HL-60 (cell line): ENCODE measurements at regions not wholly inside any gene's neighbourhood (a gene's known extent, or its start where the extent isn't known, plus 50 kb on each side); places are given as distances from the start of the nearest gene placed in this dataset.

Source experiments
- DNase-seq, 2 experiments: peaks; one replicate each; pipeline ENCODE4 v3.0.0-alpha.2; 2010 to 2020; ENCODE audit warnings: low read depth in 1 of 2, low spot score in 1 of 2
- H3K27ac ChIP-seq: fragments of 250-450 bp; sonication (Bioruptor Pico); replicated peaks from 2 replicates; pipeline ENCODE4 v1.5.1; 2020; ENCODE audit warnings: mild to moderate bottlenecking, moderate library complexity
- H3K27me3 ChIP-seq: fragments of 250-450 bp; sonication (Bioruptor Pico); 2 replicates; pipeline ENCODE4 v1.5.1; 2021; ENCODE audit warnings: mild to moderate bottlenecking, moderate library complexity; ENCODE audit not compliant: insufficient read depth, poor library complexity, severe bottlenecking
- H3K4me3 ChIP-seq: replicated peaks from 2 replicates; pipeline ENCODE4 v1.5.1; 2011; ENCODE audit warnings: mild to moderate bottlenecking, control low read depth, low read length; ENCODE audit not compliant: insufficient read depth
- GABPA ChIP-seq: IDR thresholded peaks from 2 replicates; pipeline ENCODE4 v1.6.1; 2012; ENCODE audit warnings: low read depth
- POLR2AphosphoS5 ChIP-seq: IDR thresholded peaks from 2 replicates; pipeline ENCODE4 v1.6.1; 2012; ENCODE audit warnings: low read depth
- SPI1 ChIP-seq: IDR thresholded peaks from 2 replicates; pipeline ENCODE4 v1.6.1; 2012; ENCODE audit warnings: low read depth, mild to moderate bottlenecking, borderline replicate concordance
- TF ChIP-seq, protein P1 (sequence below): IDR thresholded peaks from one replicate; pipeline ENCODE4 v1.5.1; 2011; ENCODE audit warnings: low read length, control low read depth, inconsistent platforms; ENCODE audit not compliant: insufficient read depth
- TF ChIP-seq, protein P2 (sequence below): IDR thresholded peaks from 2 replicates; pipeline ENCODE4 v1.6.1; 2012; ENCODE audit warnings: low read depth; ENCODE audit not compliant: insufficient replicate concordance

DNA sequence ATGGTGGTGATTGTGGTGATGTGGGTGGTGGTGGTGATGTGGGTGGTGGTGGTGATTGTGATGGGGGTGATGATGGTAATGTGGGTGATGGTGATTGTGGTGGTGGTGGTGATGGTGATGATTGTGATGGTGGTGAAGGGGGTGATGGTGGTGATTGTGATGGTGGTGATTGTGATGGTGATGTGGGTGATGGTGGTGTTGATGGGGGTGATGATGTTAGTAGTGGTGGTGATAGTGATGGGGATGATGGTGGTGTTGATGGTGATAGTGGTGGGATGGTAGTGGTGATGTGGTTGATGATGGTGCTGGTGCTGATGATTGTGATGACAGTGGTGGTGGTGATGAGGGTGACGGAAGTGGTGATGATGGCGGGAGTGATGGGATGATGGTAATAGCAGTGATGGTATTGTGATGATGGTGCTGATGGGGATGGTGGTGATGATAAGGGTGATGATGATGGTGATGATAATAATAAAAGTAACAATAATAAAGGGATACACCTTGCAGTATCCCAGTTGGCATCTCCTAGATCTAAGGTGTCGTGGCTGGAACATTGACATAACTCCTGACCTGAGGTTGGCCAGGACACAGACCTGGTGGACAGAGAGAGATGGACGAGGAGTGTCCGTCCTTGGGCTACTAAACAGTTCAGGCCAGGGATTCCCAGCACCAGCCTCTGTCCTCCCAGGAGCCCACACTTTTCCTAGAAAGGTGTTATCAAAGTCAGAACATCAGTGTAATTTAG lies 344.5 kb downstream of the SEC14L1 start:
- no peak for DNase-seq
- no peak for TF ChIP-seq SPI1
- TF ChIP-seq, protein P1, sequence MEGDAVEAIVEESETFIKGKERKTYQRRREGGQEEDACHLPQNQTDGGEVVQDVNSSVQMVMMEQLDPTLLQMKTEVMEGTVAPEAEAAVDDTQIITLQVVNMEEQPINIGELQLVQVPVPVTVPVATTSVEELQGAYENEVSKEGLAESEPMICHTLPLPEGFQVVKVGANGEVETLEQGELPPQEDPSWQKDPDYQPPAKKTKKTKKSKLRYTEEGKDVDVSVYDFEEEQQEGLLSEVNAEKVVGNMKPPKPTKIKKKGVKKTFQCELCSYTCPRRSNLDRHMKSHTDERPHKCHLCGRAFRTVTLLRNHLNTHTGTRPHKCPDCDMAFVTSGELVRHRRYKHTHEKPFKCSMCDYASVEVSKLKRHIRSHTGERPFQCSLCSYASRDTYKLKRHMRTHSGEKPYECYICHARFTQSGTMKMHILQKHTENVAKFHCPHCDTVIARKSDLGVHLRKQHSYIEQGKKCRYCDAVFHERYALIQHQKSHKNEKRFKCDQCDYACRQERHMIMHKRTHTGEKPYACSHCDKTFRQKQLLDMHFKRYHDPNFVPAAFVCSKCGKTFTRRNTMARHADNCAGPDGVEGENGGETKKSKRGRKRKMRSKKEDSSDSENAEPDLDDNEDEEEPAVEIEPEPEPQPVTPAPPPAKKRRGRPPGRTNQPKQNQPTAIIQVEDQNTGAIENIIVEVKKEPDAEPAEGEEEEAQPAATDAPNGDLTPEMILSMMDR: no peak
- TF ChIP-seq, protein P2, sequence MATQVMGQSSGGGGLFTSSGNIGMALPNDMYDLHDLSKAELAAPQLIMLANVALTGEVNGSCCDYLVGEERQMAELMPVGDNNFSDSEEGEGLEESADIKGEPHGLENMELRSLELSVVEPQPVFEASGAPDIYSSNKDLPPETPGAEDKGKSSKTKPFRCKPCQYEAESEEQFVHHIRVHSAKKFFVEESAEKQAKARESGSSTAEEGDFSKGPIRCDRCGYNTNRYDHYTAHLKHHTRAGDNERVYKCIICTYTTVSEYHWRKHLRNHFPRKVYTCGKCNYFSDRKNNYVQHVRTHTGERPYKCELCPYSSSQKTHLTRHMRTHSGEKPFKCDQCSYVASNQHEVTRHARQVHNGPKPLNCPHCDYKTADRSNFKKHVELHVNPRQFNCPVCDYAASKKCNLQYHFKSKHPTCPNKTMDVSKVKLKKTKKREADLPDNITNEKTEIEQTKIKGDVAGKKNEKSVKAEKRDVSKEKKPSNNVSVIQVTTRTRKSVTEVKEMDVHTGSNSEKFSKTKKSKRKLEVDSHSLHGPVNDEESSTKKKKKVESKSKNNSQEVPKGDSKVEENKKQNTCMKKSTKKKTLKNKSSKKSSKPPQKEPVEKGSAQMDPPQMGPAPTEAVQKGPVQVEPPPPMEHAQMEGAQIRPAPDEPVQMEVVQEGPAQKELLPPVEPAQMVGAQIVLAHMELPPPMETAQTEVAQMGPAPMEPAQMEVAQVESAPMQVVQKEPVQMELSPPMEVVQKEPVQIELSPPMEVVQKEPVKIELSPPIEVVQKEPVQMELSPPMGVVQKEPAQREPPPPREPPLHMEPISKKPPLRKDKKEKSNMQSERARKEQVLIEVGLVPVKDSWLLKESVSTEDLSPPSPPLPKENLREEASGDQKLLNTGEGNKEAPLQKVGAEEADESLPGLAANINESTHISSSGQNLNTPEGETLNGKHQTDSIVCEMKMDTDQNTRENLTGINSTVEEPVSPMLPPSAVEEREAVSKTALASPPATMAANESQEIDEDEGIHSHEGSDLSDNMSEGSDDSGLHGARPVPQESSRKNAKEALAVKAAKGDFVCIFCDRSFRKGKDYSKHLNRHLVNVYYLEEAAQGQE: no peak
- no peak for TF ChIP-seq GABPA
- no peak for TF ChIP-seq POLR2AphosphoS5
- H3K4me3 ChIP-seq: no peak overlapping the region
- no peaks in the 10 kb centered on the region for H3K27me3 ChIP-seq
- H3K27ac ChIP-seq: no peak overlapping the region

DNA sequence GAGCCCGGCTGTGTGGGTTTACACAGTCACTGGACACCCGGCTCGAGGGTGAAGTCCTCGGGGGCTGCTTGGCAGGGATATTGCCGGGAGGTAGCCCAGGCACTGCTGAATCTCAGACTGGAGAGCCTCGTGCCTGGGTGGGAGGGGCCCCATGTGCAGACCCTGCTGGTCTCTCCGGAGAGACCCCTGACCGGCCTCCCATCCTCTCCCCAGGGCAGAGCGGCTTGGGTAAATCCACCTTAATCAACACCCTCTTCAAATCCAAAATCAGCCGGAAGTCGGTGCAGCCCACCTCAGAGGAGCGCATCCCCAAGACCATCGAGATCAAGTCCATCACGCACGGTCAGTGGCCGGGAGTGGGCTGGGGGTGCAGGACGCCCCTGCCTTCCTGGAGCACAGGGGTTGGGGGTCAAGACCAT lies 346.5 kb downstream of the SEC14L1 start:
- no peak overlapping the region for H3K4me3 ChIP-seq
- TF ChIP-seq GABPA: no peak
- TF ChIP-seq POLR2AphosphoS5: no peak
- no peak for TF ChIP-seq SPI1
- TF ChIP-seq, protein P1: no peak
- H3K27me3 ChIP-seq: no peaks in the 10 kb centered on the region
- DNase-seq: no peak
- H3K27ac ChIP-seq: no peak overlapping the region

DNA sequence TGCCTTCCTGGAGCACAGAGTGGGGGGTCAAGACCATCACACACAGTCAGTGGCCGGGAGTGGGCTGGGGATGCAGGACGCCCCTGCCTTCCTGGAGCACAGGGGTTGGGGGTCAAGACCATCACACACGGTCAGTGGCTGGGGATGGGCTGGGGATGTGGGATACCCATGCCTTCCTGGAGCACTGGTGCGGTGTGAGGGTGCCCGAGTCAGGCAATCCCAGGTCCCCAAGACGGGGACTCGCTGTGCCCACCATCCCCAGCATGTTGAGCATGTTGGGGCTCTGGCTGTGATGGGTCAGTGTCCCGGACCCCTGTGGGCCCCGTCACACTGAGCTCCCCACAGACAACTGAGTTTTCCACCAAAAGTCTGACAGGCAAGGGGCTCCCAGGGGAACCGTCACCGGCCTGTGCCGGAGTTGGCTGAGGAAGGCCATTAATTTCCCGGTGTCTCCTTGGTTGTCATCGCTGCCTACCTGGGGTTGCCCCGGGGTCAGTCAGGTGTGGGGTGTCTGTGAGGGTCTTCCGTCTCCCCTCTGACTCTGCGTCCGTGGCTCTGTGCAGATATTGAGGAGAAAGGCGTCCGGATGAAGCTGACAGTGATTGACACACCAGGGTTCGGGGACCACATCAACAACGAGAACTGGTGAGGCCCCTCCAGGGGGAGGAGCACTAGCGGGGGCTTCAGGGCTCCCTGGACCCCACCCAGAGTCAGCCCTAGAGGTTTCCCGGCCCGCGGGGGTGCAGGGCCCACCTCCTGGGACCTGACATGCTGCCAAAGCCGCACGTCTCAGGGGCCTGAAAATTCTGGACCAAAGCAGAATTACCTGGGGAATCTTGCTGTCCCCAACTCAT lies 347.1 kb downstream of the SEC14L1 start:
- Histone ChIP-seq H3K27me3 (no peaks in the 10 kb centered on the region), H3K27ac (no peak overlapping the region), H3K4me3 (no peak overlapping the region)
- TF ChIP-seq SPI1: no peak
- TF ChIP-seq, protein P1: no peak
- TF ChIP-seq GABPA: no peak
- no peak for DNase-seq

DNA sequence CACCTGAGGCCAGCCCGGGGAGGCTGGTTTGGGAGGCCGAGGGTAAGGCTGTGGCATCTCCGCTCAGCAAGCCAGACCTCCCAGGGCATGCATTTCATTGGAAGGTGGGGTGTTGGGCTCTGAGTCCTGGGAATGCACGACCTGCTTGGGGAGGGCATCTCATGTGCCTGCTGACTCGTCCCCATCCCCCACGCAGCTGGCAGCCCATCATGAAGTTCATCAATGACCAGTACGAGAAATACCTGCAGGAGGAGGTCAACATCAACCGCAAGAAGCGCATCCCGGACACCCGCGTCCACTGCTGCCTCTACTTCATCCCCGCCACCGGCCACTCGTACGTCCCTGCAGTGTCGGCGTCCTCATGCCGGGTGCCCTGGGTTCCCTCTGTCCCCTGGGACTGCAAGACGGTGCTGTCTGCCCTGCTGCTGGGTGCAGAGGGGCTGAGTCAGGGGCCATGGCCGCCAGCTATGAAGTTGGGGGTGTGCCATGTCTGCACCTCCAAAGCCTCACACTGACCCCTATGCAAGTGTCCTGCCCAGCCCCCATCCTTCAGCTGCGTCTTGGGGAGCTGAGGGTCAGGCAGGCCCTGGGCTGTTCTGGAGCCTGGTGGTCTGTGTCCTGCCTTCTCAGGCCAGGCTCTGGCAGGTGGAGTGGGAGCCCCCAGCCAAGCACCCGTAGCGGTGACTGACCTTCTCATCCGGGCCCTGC lies 347.9 kb downstream of the SEC14L1 start:
- H3K27ac ChIP-seq: no peak overlapping the region
- H3K27me3 ChIP-seq: no peaks in the 10 kb centered on the region
- DNase-seq: no peak
- H3K4me3 ChIP-seq: no peak overlapping the region
- TF ChIP-seq POLR2AphosphoS5: no peak
- TF ChIP-seq, protein P2: no peak
- TF ChIP-seq GABPA: no peak
- TF ChIP-seq, protein P1: no peak
- TF ChIP-seq SPI1: no peak
